ENCODE measurements at regions not wholly inside any gene's neighbourhood (a gene's known extent, or its start where the extent isn't known, plus 50 kb on each side); places are given as distances from the start of the nearest gene placed in this dataset.
"Not testable (repeated sequence)": the region's sequence is repeated elsewhere in the genome, so short reads cannot be mapped to it uniquely, and the experiment has no call there.

DNA sequence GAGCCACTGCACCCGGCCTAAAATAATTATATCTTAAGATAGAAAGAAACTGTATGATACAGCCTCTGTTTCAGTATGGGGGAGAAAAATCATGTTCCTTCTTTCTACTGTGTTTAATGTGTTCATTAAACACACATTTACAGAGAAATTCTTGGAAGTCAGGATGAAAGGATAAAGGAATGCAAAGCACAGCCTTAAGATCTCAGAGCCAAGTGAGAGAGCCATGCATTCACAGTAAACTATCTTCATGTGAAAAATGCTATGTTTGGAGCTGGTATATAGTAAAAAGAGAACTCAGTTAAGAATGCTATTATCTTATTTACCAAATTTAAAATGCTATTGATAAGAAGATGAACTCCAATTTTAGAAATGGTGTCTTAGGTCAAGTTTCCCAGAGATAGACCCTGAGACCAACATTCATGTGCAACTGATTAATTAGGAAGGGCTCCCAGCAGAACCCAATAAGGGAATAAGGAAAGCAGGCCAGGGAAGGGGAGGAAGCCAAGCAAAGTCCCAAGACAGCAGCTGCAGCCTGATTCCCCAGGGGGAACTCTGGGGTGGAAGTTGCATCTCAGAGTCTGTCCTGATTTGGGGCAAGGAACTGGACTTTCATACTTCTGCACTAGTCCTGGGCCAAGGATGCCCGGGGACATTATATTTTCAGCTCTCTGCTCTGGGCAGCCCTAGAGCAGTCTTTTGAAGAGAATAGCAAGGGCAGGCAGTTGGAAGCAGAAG lies 130.0 kb upstream of the ZNF648 start:
- DNase-seq, result no peak

DNA sequence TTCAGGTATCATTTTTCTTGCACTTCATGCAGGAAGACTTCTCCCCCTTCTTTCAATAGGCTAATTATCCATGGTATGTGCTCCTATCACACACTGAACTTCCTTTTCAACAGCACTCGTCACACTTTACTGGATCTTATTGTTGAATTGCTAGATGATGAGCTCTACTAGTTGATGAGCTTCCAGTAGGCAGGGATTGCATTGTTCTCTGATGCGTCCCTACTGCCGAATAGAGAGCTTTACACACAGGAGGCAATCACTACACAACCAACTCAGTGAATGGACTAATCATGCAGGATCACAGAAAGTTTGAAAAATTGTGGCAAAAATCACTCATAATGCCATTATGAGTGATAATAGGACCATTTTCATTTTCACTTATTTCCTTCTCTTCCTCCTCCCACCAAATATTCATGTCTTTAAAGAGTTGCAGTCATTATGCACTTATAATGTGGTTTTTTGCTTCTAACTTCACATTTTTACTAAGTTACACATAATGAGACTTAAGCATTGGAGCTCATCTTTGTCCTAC lies 128.1 kb upstream of the ZNF648 start:
- DNase-seq, result no peak

GRCh38 chr1:182186757-182187146 lies 125.2 kb upstream of the ZNF648 start:
- DNase-seq, result no peak

GRCh38 chr1:182185842-182186756 lies 124.6 kb upstream of the ZNF648 start:
- no peak for DNase-seq

DNA sequence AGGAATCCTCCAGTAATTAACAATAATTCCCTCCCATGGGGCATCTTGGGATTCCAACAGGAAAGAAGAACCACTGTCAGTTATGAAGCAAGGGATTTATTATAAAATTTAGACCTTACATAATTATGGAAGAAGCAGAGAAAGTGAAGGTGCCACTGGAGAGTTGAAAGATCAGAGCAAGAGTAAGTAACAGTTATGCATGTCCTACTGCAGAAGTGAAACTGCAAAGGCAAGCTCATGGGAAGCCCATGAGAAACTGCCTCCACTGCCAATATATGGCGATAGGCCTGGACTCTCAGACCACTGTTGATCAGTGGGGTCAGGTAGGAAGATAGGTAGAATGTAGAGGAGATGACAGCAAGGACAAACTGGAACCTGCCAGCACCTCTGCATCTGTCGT lies 123.6 kb upstream of the ZNF648 start:
- DNase-seq, result no peak

DNA sequence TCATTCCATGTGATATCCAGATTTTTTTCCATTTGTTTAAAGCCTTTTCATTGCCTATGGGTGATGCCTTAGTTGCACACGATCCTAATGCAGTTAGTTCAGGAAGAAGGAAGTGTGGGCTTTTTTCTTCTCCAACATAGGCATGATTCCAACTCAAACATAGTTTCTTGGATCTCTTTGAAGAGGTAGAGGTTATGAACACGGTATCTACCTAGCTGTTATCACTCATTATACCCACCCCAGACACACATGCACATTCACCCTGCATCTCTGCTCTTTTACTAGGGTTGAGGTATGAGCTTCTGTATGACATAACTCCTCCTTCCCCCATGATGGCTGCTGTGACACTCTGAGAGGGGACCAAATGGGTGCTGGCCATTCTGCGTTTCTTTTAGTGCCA lies 122.1 kb upstream of the ZNF648 start:
- no peak for DNase-seq

DNA sequence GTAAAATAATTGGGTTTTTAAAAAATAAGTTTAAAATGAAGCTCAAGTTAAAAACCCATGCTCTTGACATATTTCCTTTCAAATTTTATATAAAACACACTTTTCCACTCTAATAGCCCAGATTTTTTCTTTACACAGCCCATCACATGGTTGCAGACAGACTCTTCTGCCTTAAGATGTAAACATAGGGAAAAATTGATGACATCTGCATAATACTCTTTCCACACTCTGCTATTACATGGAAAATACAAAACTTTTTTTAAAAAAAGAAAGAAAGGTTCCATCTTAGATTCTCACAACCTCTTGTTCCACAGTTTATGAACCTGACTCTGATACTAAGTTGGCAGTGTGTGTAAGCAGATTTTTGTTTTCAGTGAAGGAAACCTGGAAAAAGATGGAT lies 120.8 kb upstream of the ZNF648 start:
- DNase-seq, result no peak

GRCh38 chr1:182181167-182181572 lies 119.7 kb upstream of the ZNF648 start:
- no peak for DNase-seq

GRCh38 chr1:182175361-182175931 lies 113.9 kb upstream of the ZNF648 start:
- DNase-seq, result no peak

GRCh38 chr1:182174513-182174855 lies 113.0 kb upstream of the ZNF648 start:
- DNase-seq, result no peak

GRCh38 chr1:182173808-182174512 lies 112.4 kb upstream of the ZNF648 start:
- DNase-seq, result no peak

DNA sequence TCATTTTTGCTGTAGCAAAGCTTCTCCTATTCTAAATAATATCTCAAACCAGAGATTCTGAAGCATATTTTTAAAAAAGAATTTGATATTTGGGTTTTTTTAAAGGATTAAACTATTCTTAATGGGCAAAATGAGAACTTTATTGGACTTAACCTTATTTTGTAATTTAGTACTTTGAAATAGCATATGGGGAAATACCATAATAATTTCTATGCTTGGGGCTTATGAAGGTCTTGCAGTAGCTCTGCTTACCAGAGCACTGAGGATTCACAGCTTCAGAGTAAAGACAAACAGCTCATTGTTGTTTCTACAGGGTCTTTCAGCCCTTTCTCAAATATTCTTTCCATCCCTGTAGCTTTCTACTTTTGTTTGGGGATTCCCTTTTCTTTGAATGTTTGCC lies 111.2 kb upstream of the ZNF648 start:
- DNase-seq, result no peak

DNA sequence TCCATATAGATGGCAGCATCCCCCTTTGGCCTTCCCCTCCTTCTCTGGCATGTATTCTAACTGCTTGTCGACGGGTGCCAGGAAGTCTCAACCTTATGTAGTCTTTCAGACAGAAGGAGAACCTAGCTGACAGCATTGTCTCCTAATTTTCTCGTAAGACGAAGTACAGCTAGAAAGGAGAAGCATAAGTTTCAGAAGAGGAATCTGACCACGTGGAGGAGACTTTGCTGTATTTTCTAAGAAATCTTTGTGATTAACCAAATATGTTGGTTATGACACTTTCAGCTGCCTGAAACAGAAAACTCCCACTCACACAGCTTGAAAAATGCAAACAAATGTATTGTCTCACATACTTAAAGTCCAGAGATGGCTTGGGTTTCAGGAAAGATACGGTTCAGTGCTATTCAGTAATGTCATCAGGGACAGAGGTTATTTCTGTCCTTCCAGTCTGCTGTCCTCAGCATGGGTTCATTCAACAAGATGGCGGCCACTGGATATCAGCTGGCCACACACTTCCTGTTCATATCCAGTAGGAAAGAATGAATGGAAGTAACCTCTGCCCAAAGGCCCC lies 109.5 kb upstream of the ZNF648 start:
- no peak for DNase-seq

- no peak for DNase-seq
Measured at GRCh38 chr1:182169203-182169602, 107.7 kb upstream of the ZNF648 start.

GRCh38 chr1:182166750-182167149 lies 105.2 kb upstream of the ZNF648 start:
- no peak for DNase-seq

DNA sequence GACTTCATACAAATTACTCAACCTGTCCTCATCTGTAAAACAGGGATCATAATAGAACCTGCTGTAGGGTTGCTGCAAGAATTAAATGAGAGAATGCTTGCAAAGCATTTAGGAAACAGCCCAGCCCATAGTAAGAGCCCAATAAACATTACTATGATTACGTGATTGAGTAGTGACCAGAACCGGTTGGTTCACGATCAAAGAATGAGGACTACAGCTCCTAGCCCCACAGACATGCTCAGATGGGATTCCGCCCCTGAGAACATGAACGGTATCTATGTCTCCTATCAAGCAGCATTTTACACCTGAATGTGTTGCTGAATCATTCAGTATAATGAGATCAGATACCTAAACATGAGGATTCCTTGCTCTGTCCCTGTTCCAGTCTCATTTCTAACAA lies 104.8 kb upstream of the ZNF648 start:
- DNase-seq, result no peak

- no peak for DNase-seq
Measured at GRCh38 chr1:182164273-182164672, 102.8 kb upstream of the ZNF648 start.

GRCh38 chr1:182163821-182164223 lies 102.3 kb upstream of the ZNF648 start:
- DNase-seq, result no peak

DNA sequence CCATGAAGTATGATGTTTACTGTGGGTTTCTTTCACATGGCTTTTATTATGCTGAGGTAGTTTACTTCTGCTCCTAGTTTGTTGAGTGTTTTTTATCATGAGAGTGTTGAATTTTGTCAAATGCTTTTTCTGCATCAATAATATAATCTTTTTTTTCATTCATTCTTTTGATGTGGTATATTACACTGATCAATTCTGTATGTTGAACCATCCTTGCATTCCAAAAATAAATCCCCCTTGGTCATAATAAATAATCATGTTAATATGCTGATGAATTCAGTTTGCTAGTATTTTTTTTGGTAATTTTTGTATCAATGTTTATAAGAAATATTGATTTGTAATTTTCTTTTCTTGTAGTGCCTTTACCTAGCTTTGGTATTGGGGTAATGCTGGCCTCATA lies 97.9 kb upstream of the ZNF648 start:
- DNase-seq, result no peak

GRCh38 chr1:182157187-182157586 lies 95.7 kb upstream of the ZNF648 start:
- DNase-seq, result no peak

DNA sequence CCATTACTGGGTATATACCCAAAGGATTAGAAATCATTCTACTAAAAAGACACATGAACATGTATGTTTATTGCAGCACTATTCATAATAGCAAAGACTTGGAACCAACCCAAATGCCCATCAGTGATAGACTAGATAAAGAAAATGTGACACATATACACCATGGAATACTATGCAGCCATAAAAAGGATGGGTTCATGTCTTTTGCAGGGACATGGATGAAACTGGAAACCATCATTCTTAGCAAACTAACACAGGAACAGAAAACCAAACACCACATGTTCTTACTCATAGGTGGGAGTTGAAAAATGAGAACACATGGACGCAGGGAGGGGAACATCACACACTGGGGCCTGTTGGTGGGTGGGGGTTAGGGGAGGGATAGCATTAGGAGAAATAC lies 92.9 kb upstream of the ZNF648 start:
- not testable (repeated sequence) for DNase-seq

DNA sequence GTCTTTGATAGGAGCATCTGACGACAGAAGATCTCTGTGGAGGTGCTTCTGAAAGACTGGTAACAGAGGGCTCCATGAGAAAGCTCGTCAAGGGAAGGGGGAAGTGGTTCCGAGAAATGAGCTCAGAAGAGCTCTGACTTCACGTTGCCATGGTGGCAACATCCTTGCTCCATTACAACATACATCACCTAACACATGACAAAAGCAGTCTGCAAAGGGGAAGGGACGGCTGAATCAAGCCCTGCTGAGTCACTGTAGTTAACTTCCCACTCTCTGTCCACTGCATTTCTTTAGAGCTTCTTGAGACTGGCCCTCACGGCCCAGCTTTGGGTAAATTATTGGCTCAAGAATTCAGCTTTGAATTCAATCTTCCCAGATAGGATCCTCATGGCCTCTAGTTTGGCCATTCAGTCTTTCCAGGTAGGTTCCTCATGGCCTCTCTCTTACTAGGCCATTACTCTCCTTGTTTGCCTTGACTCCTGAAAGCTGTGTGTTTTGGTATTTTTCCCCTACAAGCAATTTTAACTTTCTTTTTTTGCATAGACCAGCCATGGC lies 88.0 kb upstream of the ZNF648 start:
- no peak for DNase-seq

Measured in activated gamma-delta T cell treated with Interleukin-2 at 50 U/mL for 16 hours (primary cell).